Pancreas (tissue), 10 donors: ENCODE measurements at regions not wholly inside any gene's neighbourhood (a gene's known extent, or its start where the extent isn't known, plus 50 kb on each side); places are given as distances from the start of the nearest gene placed in this dataset.
"Not testable (repeated sequence)": the region's sequence is repeated elsewhere in the genome, so short reads cannot be mapped to it uniquely, and the experiment has no call there.

Experiments used
- ATAC-seq, 4 donors: fragments of 200-7000 bp; cut with Tn5 transposase; one replicate each; pipeline versions ENCODE4 v1.8.0 to v1.9.1; 2020; ENCODE audit warnings: mild to moderate bottlenecking in 4 of 4, moderate library complexity in 4 of 4
- DNase-seq, 6 donors: peaks; one replicate each; pipeline ENCODE4 v3.0.0-alpha.2; 2020
- FAIRE-seq: peaks from 2 replicates; lab custom pipeline; 2012; peaks lifted over from hg19 to GRCh38; lab: Jason Lieb, UNC
- H3K27ac ChIP-seq, 4 donors: fragments of 200-600 bp; sonication (generic); 1 replicate in 3 of 4; 2 replicates in 1 of 4; pipeline versions ENCODE4 v1.5.0 to v1.8.0; 2020
- H3K27me3 ChIP-seq, 4 donors: fragments of 200-600 bp; one replicate each; pipeline ENCODE4 v1.8.0; 2021
- H3K36me3 ChIP-seq, 3 donors: fragments of 200-600 bp; sonication (generic) in 1 of 3; one replicate each; pipeline versions ENCODE4 v1.5.0 to v1.8.0; 2020 to 2021
- H3K4me1 ChIP-seq, 3 donors: fragments of 200-600 bp; one replicate each; pipeline ENCODE4 v1.8.0; 2021
- H3K4me3 ChIP-seq, 4 donors: fragments of 200-600 bp; sonication (generic) in 2 of 4; one replicate each; pipeline versions ENCODE4 v1.5.0 to v1.8.0; 2020 to 2021
- H3K9me3 ChIP-seq, 4 donors: fragments of 200-600 bp; one replicate each; pipeline ENCODE4 v1.8.0; 2021
- WGBS, 2 donors: extraction: QIAGEN DNeasy Blood & Tissue Kit; methylation state at CpG; one replicate each; pipeline ENCODE4 v1.1.7; 2013; 5-methylcytosine and 5-hydroxymethylcytosine counted together
- intact Hi-C, 3 donors: fragments of 100-400 bp; cut with DNase I; formaldehyde crosslinking; loops; one replicate each; pipeline versions ENCODE4 v1.11.1 to v1.14.2; 2022
- TF ChIP-seq, protein P1 (sequence below), 4 donors: fragments of 200-600 bp; sonication (generic) in 3 of 4; IDR thresholded peaks; one replicate each; pipeline versions ENCODE4 v1.5.0 to v1.8.0; 2021; ENCODE audit warnings: antibody characterized with exemption in 4 of 4
- donor health status: healthy with polysubstance abuse.
- donor health status: DM: no; HTN: no; CAD: no; lungs with moderate emphysema.
- donor health status: DM: no; HTN: no; CAD: no.
- donor health status: control.
- donor health status: control.
- donor health status: Bipolar disorder and iron deficiency.
- donor health status: DM: yes; HTN: yes; CAD: no.
- donor health status: DM: no; HTN: no; CAD: no.
- donor health status: DM: no; HTN: no; CAD: no.
- donor health status: DM: yes; HTN: yes; CAD: no.

DNA sequence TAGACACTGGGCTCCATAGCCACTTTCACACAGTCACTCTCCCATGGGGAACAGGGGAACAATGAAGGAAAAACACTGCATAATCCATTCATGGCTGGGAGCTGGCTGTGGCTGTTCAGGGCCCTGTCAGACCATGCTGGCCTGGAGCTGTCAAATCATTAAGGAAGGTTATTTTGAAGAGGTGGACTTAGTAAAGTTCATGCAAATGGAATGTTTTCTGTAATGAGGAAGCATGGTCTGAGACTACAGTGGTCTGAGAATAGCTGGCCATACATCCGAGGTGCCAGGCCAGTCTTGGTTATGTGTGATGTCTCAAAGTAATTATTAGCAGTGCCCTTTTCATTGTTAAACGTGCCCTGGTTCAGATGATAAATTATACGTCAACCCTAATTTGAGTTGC, 117.1 kb upstream of the MRPS22 start:
- H3K27ac ChIP-seq, result peak overlapping the region in 2 of 4 donors; percentile 68 to 74
- no peaks in the 10 kb centered on the region for H3K9me3 ChIP-seq
- no peak for DNase-seq
- ATAC-seq, result peak; percentile 22 to 50 (median 39)
- 8 to 13% methylated on average over 3 of the region's 3 CpGs for WGBS, 2 donors
- H3K36me3 ChIP-seq, result no peaks in the 10 kb centered on the region
- H3K27me3 ChIP-seq, result no peaks in the 10 kb centered on the region
- intact Hi-C loops, result no loop called here
- H3K4me3 ChIP-seq, result no peak overlapping the region
- TF ChIP-seq, protein P1, sequence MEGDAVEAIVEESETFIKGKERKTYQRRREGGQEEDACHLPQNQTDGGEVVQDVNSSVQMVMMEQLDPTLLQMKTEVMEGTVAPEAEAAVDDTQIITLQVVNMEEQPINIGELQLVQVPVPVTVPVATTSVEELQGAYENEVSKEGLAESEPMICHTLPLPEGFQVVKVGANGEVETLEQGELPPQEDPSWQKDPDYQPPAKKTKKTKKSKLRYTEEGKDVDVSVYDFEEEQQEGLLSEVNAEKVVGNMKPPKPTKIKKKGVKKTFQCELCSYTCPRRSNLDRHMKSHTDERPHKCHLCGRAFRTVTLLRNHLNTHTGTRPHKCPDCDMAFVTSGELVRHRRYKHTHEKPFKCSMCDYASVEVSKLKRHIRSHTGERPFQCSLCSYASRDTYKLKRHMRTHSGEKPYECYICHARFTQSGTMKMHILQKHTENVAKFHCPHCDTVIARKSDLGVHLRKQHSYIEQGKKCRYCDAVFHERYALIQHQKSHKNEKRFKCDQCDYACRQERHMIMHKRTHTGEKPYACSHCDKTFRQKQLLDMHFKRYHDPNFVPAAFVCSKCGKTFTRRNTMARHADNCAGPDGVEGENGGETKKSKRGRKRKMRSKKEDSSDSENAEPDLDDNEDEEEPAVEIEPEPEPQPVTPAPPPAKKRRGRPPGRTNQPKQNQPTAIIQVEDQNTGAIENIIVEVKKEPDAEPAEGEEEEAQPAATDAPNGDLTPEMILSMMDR (IDR thresholded peaks at IDR 0.05), result no peak
- peaks cover 19 to 22% (median 20%) of the 10 kb centered on the region in 3 donors for H3K4me1 ChIP-seq
- no peak for FAIRE-seq

DNA sequence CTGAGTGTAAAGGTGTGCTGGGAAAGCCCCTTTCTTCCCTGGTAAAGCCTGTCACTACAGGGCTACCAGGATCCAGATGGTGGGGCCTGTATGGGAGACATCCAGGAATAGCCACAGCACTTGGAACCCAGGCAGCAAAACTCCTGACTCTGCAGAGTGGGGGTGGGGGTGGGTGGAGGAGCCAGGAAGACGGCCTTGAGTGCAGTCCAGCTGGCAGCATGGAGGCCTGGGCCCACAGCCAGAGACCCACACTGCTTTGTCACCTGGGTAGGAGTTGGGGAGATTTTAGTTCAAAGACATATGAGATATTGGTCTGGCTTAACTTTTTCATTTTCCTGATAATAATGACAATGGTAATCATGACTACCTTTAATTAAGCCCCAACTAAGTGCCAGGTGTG, 116.7 kb upstream of the MRPS22 start:
- 8 to 11% methylated on average over 1 of the region's 1 CpG for WGBS, 2 donors
- DNase-seq (peak; percentile 89 to 95 (median 92)), FAIRE-seq (no peak), ATAC-seq (peak; percentile 93 to 97 (median 95))
- intact Hi-C loops, result no loop called here
- peak overlapping the region in 2 of 4 donors; percentile 68 to 74 for H3K27ac ChIP-seq
- no peaks in the 10 kb centered on the region for H3K9me3 ChIP-seq
- H3K4me3 ChIP-seq, result no peak overlapping the region
- no peaks in the 10 kb centered on the region for H3K36me3 ChIP-seq
- H3K27me3 ChIP-seq, result no peaks in the 10 kb centered on the region
- H3K4me1 ChIP-seq, result peaks cover 19 to 22% (median 20%) of the 10 kb centered on the region in 3 donors
- TF ChIP-seq, protein P1 (IDR thresholded peaks at IDR 0.05), result no peak

DNA sequence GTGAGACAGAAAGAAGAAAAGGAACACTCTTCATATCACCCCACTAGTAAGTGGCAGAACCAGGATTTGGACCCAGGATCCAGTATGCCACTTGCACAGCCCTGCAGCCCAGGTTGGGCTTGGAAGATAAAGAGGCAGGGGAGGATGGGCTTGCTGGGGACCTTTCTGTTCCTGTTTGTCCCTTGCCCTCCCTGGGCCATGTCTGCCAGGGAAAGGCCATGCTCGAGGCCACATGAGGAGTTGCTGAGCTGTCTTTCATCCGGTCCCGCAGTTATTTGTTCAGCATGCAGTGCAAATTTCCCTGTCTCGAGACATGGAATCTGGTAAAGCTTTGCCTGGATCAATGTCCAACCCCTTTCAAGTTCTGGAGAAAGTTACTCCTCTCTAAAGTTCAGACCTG, 116.0 kb upstream of the MRPS22 start:
- TF ChIP-seq, protein P1 (IDR thresholded peaks at IDR 0.05), result no peak
- 12 to 21% methylated on average over 4 of the region's 4 CpGs for whole genome bisulfite sequencing, 2 donors
- H3K27me3 ChIP-seq, result no peaks in the 10 kb centered on the region
- H3K4me1 ChIP-seq, result peaks cover 19 to 22% (median 20%) of the 10 kb centered on the region in 3 donors
- no peaks in the 10 kb centered on the region for H3K9me3 ChIP-seq
- peak overlapping the region in 3 of 4 donors; percentile 11 to 67 (median 58) for H3K27ac ChIP-seq
- DNase-seq (peak in 3 of 6 donors; percentile 22 to 34 (median 29)), FAIRE-seq (no peak), ATAC-seq (peak; percentile 45 to 64 (median 60))
- no peaks in the 10 kb centered on the region for H3K36me3 ChIP-seq
- intact Hi-C loops, result no loop called here
- no peak overlapping the region for H3K4me3 ChIP-seq

DNA sequence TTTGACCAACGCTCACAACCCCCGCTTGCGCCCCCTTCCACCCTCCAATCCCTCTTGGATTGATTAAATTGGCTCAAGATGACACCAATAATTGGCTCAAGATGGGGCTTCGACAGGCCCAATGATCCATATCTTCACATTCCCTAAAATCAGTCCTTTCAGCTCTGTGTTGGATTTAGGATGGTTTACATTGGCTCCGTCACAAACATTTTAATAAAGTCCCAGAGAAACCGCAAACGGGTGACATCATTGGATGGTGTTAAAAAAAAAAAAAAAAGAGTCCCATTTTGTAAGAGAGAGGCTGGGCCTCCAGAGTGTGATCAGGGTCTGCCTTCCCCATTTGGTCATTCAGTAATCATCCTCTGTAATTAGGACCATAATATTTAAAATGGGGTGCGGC, 113.4 kb upstream of the MRPS22 start:
- H3K27me3 ChIP-seq, result no peaks in the 10 kb centered on the region
- ATAC-seq (no peak), FAIRE-seq (no peak), DNase-seq (no peak)
- no peaks in the 10 kb centered on the region for H3K9me3 ChIP-seq
- no peaks in the 10 kb centered on the region for H3K36me3 ChIP-seq
- 95% methylated on average over 8 of the region's 8 CpGs for WGBS, 2 donors
- no peak overlapping the region for H3K27ac ChIP-seq
- no peak overlapping the region for H3K4me3 ChIP-seq
- peaks cover 19 to 22% (median 20%) of the 10 kb centered on the region in 3 donors for H3K4me1 ChIP-seq
- intact Hi-C loops, result no loop called here
- TF ChIP-seq, protein P1 (IDR thresholded peaks at IDR 0.05), result no peak

GRCh38 chr3:139231555-139232281, 112.1 kb upstream of the MRPS22 start:
- intact Hi-C loops, result no loop called here
- ATAC-seq (no peak), DNase-seq (no peak), FAIRE-seq (no peak)
- peaks cover 10 to 14% (median 12%) of the 10 kb centered on the region in 3 donors for H3K4me1 ChIP-seq
- no peaks in the 10 kb centered on the region for H3K9me3 ChIP-seq
- no peak overlapping the region for H3K27ac ChIP-seq
- H3K36me3 ChIP-seq, result no peaks in the 10 kb centered on the region
- TF ChIP-seq, protein P1 (IDR thresholded peaks at IDR 0.05), result no peak
- 90 to 91% methylated on average over 5 of the region's 5 CpGs for WGBS, 2 donors
- no peaks in the 10 kb centered on the region for H3K27me3 ChIP-seq
- no peak overlapping the region for H3K4me3 ChIP-seq

- FAIRE-seq, H3K4me3 ChIP-seq, DNase-seq, intact Hi-C loops, H3K36me3 ChIP-seq, ATAC-seq, H3K9me3 ChIP-seq, H3K27me3 ChIP-seq, H3K27ac ChIP-seq: not testable (repeated sequence)
- WGBS, 2 donors, result 90 to 91% methylated on average over 3 of the region's 3 CpGs
- peaks cover 9 to 12% (median 10%) of the 10 kb centered on the region in 3 donors for H3K4me1 ChIP-seq
These were observed 111.5 kb upstream of the MRPS22 start for GRCh38 chr3:139232341-139232740.
